HL-60 (cell line): ENCODE measurements at regions not wholly inside any gene's neighbourhood (a gene's known extent, or its start where the extent isn't known, plus 50 kb on each side); places are given as distances from the start of the nearest gene placed in this dataset.

Source experiments
- CTCF ChIP-seq: IDR thresholded peaks from one replicate; pipeline ENCODE4 v1.5.1; 2011; ENCODE audit warnings: low read length, control low read depth, inconsistent platforms; ENCODE audit not compliant: insufficient read depth
- GABPA ChIP-seq: IDR thresholded peaks from 2 replicates; pipeline ENCODE4 v1.6.1; 2012; ENCODE audit warnings: low read depth
- POLR2AphosphoS5 ChIP-seq: IDR thresholded peaks from 2 replicates; pipeline ENCODE4 v1.6.1; 2012; ENCODE audit warnings: low read depth
- REST ChIP-seq: IDR thresholded peaks from 2 replicates; pipeline ENCODE4 v1.6.1; 2012; ENCODE audit warnings: low read depth; ENCODE audit not compliant: insufficient replicate concordance

- no peak for TF ChIP-seq REST
- TF ChIP-seq CTCF: no peak
- TF ChIP-seq POLR2AphosphoS5: no peak
- no peak for TF ChIP-seq GABPA
Measured at GRCh38 chr7:32145911-32146310, 75.7 kb upstream of the PDE1C start.
